SK-MEL-5 (cell line): ENCODE measurements at regions not wholly inside any gene's neighbourhood (a gene's known extent, or its start where the extent isn't known, plus 50 kb on each side); places are given as distances from the start of the nearest gene placed in this dataset.
"Not testable (repeated sequence)": the region's sequence is repeated elsewhere in the genome, so short reads cannot be mapped to it uniquely, and the experiment has no call there.

Source experiments
- DNase-seq: peaks from one replicate; pipeline ENCODE4 v3.0.0-alpha.2; 2016; ENCODE audit warnings: low read depth, low spot score
- in situ Hi-C: cut with HindIII; loops from 2 replicates; pipeline ENCODE4 v1.10.0; 2016; ENCODE audit warnings: low sequenced_read_pairs, high pct_unique_total_duplicates, low pct_unique_long_range_greater_than_20kb

- no peak for DNase-seq
- in situ Hi-C loops: no loop called here
These were observed 391.9 kb upstream of the AKR1E2 start for GRCh38 chr10:4434105-4434504.

GRCh38 chr10:4431114-4431863 is 394.7 kb upstream of the AKR1E2 start:
- in situ Hi-C loops: no loop called here
- DNase-seq: peak; percentile 18

DNA sequence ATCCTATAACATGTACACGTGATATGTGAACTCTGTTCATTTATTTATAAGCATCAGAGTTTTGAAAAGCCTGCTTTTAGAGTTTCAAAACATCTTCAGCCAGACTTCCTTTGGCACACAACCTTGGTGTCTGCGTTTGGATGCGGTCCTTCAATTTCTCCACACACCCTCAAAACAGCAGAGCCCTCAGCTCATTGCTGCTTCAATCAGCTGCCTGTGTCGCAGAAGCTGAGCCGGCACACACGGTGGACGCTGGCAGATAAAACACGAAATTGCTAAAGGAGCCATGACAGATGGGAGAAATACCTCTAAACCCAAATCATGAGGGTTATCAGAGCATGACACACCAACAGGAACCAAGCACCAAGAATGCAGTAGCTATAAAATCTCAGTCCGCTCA is 396.4 kb upstream of the AKR1E2 start:
- DNase-seq: no peak
- in situ Hi-C loops: no loop called here

- in situ Hi-C loops: no loop called here
- DNase-seq: peak; percentile 42
These were observed 398.5 kb upstream of the AKR1E2 start for GRCh38 chr10:4427532-4427931.

DNA sequence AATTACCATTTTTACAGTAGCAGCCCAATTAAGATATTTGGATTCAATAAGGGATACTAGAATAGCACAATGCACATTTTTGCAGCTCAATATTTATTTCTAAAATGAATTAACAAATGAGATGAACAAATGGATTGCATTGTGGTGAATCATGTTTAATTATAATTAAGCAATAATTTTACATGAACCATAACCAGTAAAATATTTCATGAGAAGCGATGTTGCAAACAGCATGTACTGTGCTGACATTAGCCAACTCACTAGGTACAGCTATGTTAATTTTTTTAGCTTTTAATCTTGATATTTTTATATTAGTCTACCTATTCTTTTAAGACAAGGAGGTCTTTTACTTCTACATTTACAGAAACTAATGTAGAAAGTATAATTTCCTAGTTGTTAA is 399.1 kb upstream of the AKR1E2 start:
- in situ Hi-C loops: no loop called here
- no peak for DNase-seq

DNA sequence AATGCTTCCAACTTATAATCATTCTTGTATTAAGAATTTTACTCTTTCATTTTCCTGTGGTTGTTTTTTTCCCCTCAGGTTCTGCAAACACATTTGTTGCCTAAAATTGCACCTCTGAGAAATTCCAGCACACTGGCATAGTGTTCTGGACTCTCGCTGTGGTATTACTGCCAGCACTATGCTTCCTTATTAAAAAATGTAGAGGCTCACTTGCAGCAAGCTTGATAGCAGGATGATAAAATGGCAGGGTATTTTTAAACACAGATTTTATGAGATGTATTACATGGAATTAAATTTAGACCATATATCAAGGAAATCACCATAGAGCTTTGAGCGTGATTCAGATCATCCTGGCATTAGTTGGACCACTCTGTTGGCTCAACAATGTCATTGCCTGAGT is 416.7 kb upstream of the AKR1E2 start:
- in situ Hi-C loops: no loop called here
- DNase-seq: no peak

GRCh38 chr10:4407783-4408182 is 418.2 kb upstream of the AKR1E2 start:
- in situ Hi-C loops: no loop called here
- DNase-seq: no peak

DNA sequence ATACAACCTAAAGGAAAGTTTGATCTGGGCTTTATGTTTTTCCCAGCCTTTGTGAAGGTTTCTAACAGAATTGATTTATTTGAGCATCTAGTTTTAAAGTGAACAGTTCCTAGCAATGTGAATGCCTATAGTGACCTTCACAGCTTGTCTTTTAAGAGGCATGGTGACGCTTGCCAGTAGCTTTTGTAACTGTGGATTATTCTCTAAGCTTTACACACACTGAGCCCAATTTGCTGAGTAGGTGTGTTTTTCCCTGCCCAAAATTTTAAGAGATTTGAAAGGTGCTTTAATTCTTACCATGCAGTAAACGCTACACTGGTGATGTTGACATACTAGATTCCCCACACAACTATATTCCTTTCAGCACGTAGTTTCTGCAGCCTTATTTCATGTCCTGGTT is 420.2 kb upstream of the AKR1E2 start:
- no peak for DNase-seq
- in situ Hi-C loops: no loop called here

GRCh38 chr10:4403638-4404252 is 422.3 kb upstream of the AKR1E2 start:
- in situ Hi-C loops: no loop called here
- DNase-seq: no peak

- in situ Hi-C loops, DNase-seq: not testable (repeated sequence)
These were observed 424.9 kb upstream of the AKR1E2 start for GRCh38 chr10:4401080-4401479.

- in situ Hi-C loops: no loop called here
These were observed 426.5 kb upstream of the AKR1E2 start for GRCh38 chr10:4399556-4399955.

GRCh38 chr10:4398602-4399001 is 427.4 kb upstream of the AKR1E2 start:
- no peak for DNase-seq
- in situ Hi-C loops: no loop called here

More at GRCh38 chr10:4399556-4399955, 426.5 kb upstream of the AKR1E2 start:
- DNase-seq: no peak

- no peak for DNase-seq
- in situ Hi-C loops: no loop called here
These were observed 428.7 kb upstream of the AKR1E2 start for GRCh38 chr10:4397337-4397736.

GRCh38 chr10:4396401-4397283 is 429.4 kb upstream of the AKR1E2 start:
- no peak for DNase-seq

DNA sequence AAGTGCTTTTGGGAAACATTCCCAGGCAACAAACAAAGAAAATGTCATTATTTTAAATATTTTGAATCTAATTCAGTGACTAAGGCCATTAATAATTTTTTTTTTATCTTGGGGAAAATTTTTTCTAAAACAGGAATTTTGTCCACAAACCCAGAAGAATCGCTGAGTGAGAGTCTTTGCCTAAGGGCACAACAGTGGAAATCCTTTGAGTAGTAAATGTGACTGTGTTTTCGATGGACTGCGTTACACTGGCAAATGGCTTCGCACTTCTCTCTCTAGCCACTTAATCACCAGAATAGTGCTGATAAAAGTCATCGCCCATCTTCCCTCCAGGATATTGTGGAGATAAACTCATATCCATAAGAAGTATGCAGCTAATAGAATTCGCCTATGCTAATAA is 430.3 kb upstream of the AKR1E2 start:
- in situ Hi-C loops: no loop called here
- DNase-seq: no peak

More at GRCh38 chr10:4396401-4397283, 429.4 kb upstream of the AKR1E2 start:
- in situ Hi-C loops: no loop called here

- DNase-seq, in situ Hi-C loops: not testable (repeated sequence)
These were observed 431.6 kb upstream of the AKR1E2 start for GRCh38 chr10:4394455-4394854.

- in situ Hi-C loops: no loop called here
- no peak for DNase-seq
These were observed 434.3 kb upstream of the AKR1E2 start for GRCh38 chr10:4391683-4392082.

GRCh38 chr10:4390219-4390618 is 435.8 kb upstream of the AKR1E2 start:
- no peak for DNase-seq
- in situ Hi-C loops: no loop called here
